Esophagus (tissue), 2 donors: ENCODE measurements at regions not wholly inside any gene's neighbourhood (a gene's known extent, or its start where the extent isn't known, plus 50 kb on each side); places are given as distances from the start of the nearest gene placed in this dataset.

Experiments
- H3K27ac ChIP-seq, 2 donors: one replicate each; pipeline ENCODE4 v1.5.1; 2013; ENCODE audit warnings: low read depth in 2 of 2, mild to moderate bottlenecking in 2 of 2, inconsistent platforms in 1 of 2, low read length in 1 of 2, moderate library complexity in 1 of 2
- H3K27me3 ChIP-seq, 2 donors: one replicate each; pipeline ENCODE4 v1.6.1; 2013; ENCODE audit warnings: low read length in 2 of 2, control low read depth in 1 of 2, mild to moderate bottlenecking in 1 of 2; ENCODE audit not compliant: insufficient read depth in 2 of 2, control insufficient read depth in 1 of 2
- H3K36me3 ChIP-seq, 2 donors: one replicate each; pipeline ENCODE4 v1.6.1; 2013; ENCODE audit warnings: low read length in 1 of 2; ENCODE audit not compliant: control insufficient read depth in 2 of 2, insufficient read depth in 2 of 2
- H3K4me1 ChIP-seq, 2 donors: one replicate each; pipeline ENCODE4 v1.6.1; 2013; ENCODE audit warnings: low read length in 1 of 2; ENCODE audit not compliant: control insufficient read depth in 2 of 2, insufficient read depth in 2 of 2
- H3K4me3 ChIP-seq, 2 donors: one replicate each; pipeline ENCODE4 v1.5.1; 2013; ENCODE audit warnings: low read length in 2 of 2, mild to moderate bottlenecking in 2 of 2, low read depth in 1 of 2, moderate library complexity in 1 of 2
- H3K9me3 ChIP-seq, 2 donors: one replicate each; pipeline ENCODE4 v1.6.1; 2013; ENCODE audit warnings: mild to moderate bottlenecking in 2 of 2, low read depth in 1 of 2, low read length in 1 of 2, moderate library complexity in 1 of 2; ENCODE audit not compliant: control insufficient read depth in 2 of 2, insufficient read depth in 1 of 2
- WGBS, 2 donors: extraction: QIAGEN DNeasy Blood & Tissue Kit; methylation state at CpG; one replicate each; pipeline ENCODE4 v1.1.7; 2013; 5-methylcytosine and 5-hydroxymethylcytosine counted together
- donor health status: healthy with polysubstance abuse.
- donor health status: Bipolar disorder and iron deficiency.

DNA sequence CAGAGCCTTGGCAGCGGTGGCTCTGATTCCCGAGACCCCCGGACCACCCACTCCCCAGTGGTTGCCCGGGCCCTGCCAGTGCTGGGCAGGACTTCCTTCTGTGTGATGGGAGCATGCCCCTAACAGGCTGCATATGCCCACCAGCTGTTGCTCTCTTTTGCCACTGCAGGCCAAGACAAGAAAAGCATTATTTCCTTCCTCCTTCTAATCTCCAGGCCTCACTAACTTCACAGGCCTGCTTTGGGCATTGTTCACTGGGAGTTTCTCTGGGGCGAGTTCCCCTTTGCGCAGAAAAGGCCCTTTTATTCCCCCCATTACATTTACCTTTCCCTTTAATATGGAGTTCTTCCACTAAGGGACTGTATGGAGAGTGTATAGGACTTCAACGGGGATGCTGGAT is 249.1 kb upstream of the SIX2 start:
- no peak overlapping the region for H3K27ac ChIP-seq
- 52 to 64% methylated on average over 7 of the region's 7 CpGs for WGBS, 2 donors
- H3K27me3 ChIP-seq = no peaks in the 10 kb centered on the region
- H3K36me3 ChIP-seq = no peaks in the 10 kb centered on the region
- H3K9me3 ChIP-seq = no peaks in the 10 kb centered on the region
- H3K4me1 ChIP-seq = peaks cover 0 to 3% of the 10 kb centered on the region in 2 donors
- H3K4me3 ChIP-seq = no peak overlapping the region

GRCh38 chr2:45257820-45258219 is 248.6 kb upstream of the SIX2 start:
- H3K4me1 ChIP-seq = peaks cover 0 to 3% of the 10 kb centered on the region in 2 donors
- WGBS, 2 donors = 76 to 83% methylated on average over 11 of the region's 11 CpGs
- no peaks in the 10 kb centered on the region for H3K27me3 ChIP-seq
- no peaks in the 10 kb centered on the region for H3K36me3 ChIP-seq
- H3K4me3 ChIP-seq = no peak overlapping the region
- no peaks in the 10 kb centered on the region for H3K9me3 ChIP-seq
- no peak overlapping the region for H3K27ac ChIP-seq

DNA sequence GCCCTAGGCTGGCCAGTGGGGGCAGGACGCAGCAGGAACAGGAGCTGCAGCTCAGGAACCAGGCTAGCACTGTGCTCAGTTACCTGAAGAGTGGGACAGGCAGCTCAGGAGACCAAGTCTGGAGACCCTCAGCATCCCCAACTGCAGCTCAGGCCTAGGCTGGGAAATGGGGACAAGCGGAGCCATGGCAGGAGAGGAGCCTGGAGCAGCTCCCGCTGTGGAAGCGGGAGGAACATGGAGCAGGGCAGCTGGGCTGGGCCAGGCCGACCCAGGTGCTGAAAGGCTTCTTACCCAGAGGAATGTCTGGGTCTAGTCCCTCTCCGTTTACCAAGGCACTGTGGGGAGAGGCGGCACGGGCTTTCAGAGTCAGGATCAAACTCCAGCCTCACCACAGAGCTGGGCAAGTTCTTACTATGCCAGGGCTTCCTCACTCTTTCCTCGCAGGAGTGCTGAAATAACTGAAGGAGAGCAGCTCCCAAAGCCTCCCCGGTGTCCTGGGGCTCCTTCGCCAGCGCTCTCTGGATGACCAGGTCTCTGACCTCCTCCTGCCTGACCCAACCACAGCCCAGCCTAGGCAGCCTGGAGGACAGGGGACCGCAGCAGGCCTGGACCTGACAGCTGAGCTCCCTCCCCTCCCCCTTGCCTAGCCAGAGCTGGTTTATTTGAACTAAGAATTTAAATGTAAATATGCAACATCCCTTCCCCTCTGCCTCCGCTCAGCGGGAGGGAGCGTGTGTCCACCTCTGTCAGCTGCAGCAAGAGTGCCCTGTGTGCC is 247.8 kb upstream of the SIX2 start:
- Histone ChIP-seq H3K4me1 (peaks cover 0 to 3% of the 10 kb centered on the region in 2 donors), H3K9me3 (no peaks in the 10 kb centered on the region), H3K27ac (no peak overlapping the region), H3K27me3 (no peaks in the 10 kb centered on the region), H3K4me3 (no peak overlapping the region), H3K36me3 (no peaks in the 10 kb centered on the region)
- 78 to 80% methylated on average over 16 of the region's 16 CpGs for WGBS, 2 donors

- 79 to 86% methylated on average over 7 of the region's 7 CpGs for WGBS, 2 donors
- Histone ChIP-seq H3K27me3 (no peaks in the 10 kb centered on the region), H3K9me3 (no peaks in the 10 kb centered on the region), H3K36me3 (no peaks in the 10 kb centered on the region), H3K4me3 (no peak overlapping the region), H3K4me1 (peaks cover 0 to 3% of the 10 kb centered on the region in 2 donors), H3K27ac (no peak overlapping the region)
Measured at GRCh38 chr2:45256173-45256866, 247.1 kb upstream of the SIX2 start.

DNA sequence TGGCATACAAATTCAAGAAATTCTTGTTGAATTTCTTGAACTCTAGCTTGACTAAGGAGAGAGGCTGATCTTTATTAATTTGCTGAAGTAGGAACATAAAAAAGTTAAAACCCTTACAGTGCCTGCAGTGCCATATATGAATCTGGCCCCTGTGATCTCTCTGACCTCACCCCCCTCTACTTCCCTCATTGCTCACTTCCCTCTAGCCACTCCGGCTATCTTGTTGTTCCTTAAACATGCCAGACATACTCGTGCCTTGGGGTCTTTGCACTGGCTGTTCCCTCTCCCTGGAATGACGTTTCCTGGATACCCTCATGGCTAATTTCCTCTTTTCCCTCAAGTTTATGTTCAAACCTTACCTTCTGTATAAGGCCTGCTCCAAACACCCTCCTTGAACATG is 246.3 kb upstream of the SIX2 start:
- Histone ChIP-seq H3K4me3 (no peak overlapping the region), H3K27ac (no peak overlapping the region), H3K27me3 (no peaks in the 10 kb centered on the region), H3K9me3 (no peaks in the 10 kb centered on the region), H3K4me1 (peaks cover 0 to 3% of the 10 kb centered on the region in 2 donors), H3K36me3 (no peaks in the 10 kb centered on the region)
- WGBS, 2 donors = 82 to 86% methylated on average over 3 of the region's 3 CpGs

DNA sequence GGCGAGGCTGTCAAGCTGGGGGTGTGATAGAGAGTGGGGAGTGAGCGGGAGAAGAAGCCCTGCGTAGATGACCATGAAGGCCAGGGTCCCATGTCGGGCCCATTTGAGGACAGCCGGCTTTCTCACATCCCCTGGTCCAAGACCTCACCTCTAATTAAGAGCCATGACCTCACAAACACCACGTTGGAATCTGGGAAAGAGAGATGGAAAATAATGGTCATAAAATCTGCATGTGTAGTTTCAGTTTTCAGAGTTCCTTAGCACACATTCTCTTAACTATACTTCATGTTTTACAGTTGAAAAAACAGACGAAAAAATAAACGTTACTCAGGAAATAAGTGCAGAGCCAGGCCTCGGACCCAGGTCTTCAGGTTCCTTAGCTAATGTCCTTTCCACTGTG is 244.8 kb upstream of the SIX2 start:
- Histone ChIP-seq H3K9me3 (no peaks in the 10 kb centered on the region), H3K27ac (no peak overlapping the region), H3K4me1 (peaks cover 0 to 3% of the 10 kb centered on the region in 2 donors), H3K27me3 (no peaks in the 10 kb centered on the region), H3K4me3 (no peak overlapping the region), H3K36me3 (no peaks in the 10 kb centered on the region)
- 84 to 87% methylated on average over 9 of the region's 9 CpGs for WGBS, 2 donors

GRCh38 chr2:45253151-45253550 is 243.9 kb upstream of the SIX2 start:
- Histone ChIP-seq H3K27me3 (no peaks in the 10 kb centered on the region), H3K4me1 (peaks cover 0 to under 1% of the 10 kb centered on the region in 2 donors), H3K36me3 (no peaks in the 10 kb centered on the region), H3K9me3 (no peaks in the 10 kb centered on the region), H3K4me3 (no peak overlapping the region), H3K27ac (no peak overlapping the region)
- 54 to 64% methylated on average over 3 of the region's 3 CpGs for WGBS, 2 donors

GRCh38 chr2:45250176-45250575 is 240.9 kb upstream of the SIX2 start:
- no peaks in the 10 kb centered on the region for H3K27me3 ChIP-seq
- no peak overlapping the region for H3K27ac ChIP-seq
- no peaks in the 10 kb centered on the region for H3K4me1 ChIP-seq
- no peaks in the 10 kb centered on the region for H3K36me3 ChIP-seq
- no peak overlapping the region for H3K4me3 ChIP-seq
- H3K9me3 ChIP-seq = no peaks in the 10 kb centered on the region

DNA sequence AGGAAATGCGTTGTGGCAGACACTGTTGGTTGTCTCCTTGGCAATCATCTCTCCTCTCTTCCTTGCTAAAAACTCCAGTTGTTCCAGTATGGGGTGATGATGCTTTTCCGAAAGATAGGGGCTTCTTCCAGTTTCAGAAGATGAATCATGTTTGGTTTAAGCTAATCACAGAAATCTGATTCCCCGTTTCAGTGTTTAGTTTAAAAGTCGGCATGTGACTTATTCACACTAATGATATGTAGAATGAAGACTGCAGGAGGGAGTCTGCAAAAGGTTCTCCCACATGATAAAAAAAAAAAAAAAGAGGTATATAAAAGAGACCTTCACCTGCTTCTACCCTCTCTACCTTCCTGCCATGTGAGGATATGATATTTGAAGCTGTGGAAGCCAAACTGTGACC is 239.0 kb upstream of the SIX2 start:
- Histone ChIP-seq H3K9me3 (no peaks in the 10 kb centered on the region), H3K27ac (no peak overlapping the region), H3K4me3 (no peak overlapping the region), H3K4me1 (no peaks in the 10 kb centered on the region), H3K27me3 (no peaks in the 10 kb centered on the region), H3K36me3 (no peaks in the 10 kb centered on the region)
- WGBS, 2 donors = 65 to 72% methylated on average over 4 of the region's 4 CpGs

DNA sequence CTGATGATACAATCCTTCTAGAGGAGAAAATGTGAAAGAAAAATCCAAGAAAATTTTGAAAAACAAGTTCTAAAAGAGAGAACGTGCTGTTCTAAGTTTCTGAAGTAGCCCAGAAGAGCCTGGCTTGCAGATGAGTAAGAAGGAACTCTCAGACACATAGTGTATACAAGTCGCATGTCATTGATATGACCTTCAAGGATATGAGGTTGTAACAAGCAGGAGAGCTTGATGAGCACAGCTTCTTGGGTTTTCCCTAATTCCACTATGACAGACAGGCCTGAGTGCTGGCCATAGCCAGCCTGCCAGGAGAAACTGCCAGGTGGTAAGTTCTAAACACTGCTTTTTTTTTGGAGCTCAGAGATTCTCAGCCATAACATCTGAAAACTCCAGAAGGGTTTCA is 235.7 kb upstream of the SIX2 start:
- no peaks in the 10 kb centered on the region for H3K36me3 ChIP-seq
- WGBS, 2 donors = 74 to 84% methylated on average over 2 of the region's 2 CpGs

More for the DNA sequence above, 235.7 kb upstream of the SIX2 start:
- Histone ChIP-seq H3K27me3 (no peaks in the 10 kb centered on the region), H3K4me3 (no peak overlapping the region), H3K27ac (no peak overlapping the region), H3K9me3 (no peaks in the 10 kb centered on the region), H3K4me1 (no peaks in the 10 kb centered on the region)
